ENCODE measurements at regions not wholly inside any gene's neighbourhood (a gene's known extent, or its start where the extent isn't known, plus 50 kb on each side); places are given as distances from the start of the nearest gene placed in this dataset.

DNA sequence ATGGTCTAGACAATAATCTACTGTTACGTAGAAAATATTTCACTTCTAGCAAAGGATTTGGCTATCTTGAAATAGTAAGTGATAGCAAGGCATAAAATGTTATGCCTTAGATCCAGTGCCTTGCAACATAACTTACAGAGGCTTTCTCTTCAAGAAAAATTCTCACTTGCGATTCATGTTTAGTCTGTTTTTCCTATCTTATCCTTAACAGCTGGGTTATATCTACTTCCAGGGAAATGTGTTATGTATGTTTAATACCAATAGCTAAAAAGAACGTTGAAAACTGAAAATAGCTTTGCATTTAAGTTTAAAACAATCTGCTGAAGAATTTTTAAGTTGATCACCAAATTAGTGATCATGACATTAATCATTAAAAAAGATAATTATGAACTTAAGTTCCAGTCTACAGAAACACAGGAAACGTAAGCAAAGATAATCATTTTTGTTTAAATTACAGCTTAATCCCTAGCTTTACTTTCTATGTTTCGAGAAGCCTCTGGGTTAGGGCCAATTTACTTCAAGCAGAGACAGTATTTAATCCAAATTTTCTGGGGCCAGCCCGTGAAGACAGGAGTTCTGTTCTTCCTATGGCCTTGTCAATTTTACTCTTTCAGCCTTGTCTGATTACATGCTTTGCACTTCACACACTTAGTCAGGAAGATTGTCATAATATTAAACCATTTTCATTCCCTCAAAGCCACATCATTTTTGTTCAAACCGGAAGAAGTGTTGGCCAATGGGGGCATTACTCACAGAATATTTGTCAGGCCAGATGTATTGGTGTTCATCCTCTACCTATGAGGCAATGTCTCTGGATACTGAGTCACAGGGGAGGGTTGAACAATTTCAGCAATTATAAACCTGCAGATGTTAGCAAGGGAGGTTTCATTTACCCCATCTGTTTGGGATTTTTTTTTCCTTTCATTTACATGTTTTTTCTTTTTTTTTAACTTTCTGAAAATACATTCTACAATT is 1132.9 kb upstream of the ZEB2 start:
- peak; percentile 88 for DNase-seq

DNA sequence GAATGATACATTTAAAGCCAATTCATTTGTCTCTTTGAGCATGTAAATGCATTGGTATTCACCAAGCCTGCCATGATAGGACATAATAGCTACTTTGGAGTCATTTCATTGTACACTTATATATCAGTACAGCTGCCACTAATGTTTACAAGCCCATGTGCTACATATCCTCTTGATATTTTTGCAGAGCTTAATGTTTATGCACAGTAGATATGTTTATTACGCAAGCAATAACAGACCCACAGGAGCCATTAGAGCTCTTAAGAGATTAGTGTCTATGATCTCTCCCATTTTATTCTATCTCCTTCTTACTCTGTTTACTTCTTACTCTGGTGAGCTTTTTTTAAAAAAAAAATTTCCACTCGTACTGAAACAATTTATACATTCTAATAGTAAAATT is 1132.1 kb upstream of the ZEB2 start:
- no peak for DNase-seq

GRCh38 chr2:145650226-145650625 is 1130.3 kb upstream of the ZEB2 start:
- no peak for DNase-seq

GRCh38 chr2:145649061-145649460 is 1129.1 kb upstream of the ZEB2 start:
- DNase-seq = no peak

DNA sequence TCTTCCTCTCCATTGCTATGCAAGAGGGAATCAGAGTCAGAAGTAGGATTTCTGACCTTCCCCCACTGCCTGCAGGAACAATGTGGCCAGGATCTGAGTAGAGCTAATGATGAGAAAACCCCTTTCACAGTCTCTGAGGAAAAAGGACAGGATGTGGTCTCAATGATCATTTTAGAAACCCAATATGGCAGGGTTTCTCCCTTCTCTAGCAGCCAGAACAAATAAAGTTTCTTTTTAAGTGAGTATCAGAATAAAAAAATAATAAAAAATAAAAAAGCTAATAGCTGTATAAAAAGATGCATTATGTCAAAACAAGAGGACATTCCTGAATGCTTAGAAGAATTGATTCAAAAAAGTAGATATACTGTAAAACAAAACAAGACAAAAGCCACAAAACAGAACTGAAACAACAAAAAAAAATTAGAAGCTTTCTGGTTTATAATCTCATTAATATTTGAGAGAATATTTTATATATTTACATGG is 1124.9 kb upstream of the ZEB2 start:
- peak; percentile 27 for DNase-seq

DNA sequence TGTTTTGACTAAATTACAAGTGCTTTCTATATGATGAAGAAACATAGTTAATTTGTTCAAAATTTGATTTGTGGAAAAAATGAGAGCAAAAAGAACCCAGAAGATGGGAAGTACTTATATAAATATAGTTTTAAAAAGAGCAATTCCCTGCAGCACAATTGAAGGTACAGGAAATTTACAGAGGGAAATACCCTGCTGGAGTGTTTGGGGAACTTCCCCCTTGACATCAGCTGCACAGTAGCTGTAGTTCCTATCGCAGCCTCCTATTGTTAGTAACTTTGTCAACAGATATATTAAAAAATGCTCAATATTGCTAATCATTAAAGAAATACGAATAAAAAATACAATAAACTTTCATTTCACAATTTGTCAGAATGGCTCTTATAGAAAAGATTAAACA is 1118.8 kb upstream of the ZEB2 start:
- no peak for DNase-seq

- DNase-seq = peak; percentile 9
These were observed 1115.9 kb upstream of the ZEB2 start for GRCh38 chr2:145635706-145636427.

GRCh38 chr2:145631561-145631960 is 1111.6 kb upstream of the ZEB2 start:
- DNase-seq = peak; percentile 33

GRCh38 chr2:145626301-145626700 is 1106.4 kb upstream of the ZEB2 start:
- no peak for DNase-seq

- no peak for DNase-seq
These were observed 1105.2 kb upstream of the ZEB2 start for GRCh38 chr2:145625111-145625510.

DNA sequence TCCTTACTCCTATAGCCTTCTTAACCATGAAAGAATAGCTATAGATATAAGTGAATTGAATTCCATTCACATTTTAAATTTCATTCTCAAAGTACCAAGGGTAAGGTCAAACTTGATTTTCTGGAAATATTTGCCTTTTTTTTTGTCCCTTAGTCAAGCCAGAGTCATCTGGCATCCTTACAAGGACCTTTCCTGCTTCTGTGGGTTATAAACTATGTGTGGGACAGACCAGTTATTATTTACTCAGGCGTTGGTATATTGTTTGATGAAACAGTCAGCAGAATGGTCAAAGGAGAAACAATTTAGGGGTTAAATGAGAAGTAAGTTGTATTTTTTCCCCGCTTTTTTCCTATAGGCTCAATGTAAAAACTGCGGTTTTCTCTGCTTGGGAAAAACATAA is 1103.2 kb upstream of the ZEB2 start:
- peak; percentile 79 for DNase-seq

DNA sequence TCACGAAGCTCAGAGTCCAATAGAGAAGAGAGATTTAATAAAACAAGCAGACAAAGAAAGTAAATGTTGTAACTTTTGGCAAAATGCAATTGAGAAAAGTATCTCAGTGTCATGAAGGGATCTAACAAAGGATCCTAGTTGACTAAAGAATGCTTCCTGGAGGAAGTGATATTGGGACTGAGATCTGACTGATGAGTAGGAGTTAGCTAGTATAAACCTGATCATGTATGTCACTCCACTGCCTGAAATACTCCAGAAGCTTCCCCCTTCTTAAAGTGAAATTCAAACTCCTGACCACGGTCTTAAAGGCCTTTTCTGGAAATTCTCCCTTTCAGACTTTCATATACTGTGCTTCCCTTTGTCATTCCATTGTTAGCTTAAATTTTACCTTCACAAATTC is 1102.4 kb upstream of the ZEB2 start:
- no peak for DNase-seq

GRCh38 chr2:145617906-145618305 is 1098.0 kb upstream of the ZEB2 start:
- peak; percentile 74 for DNase-seq

GRCh38 chr2:145617420-145617819 is 1097.5 kb upstream of the ZEB2 start:
- no peak for DNase-seq

DNA sequence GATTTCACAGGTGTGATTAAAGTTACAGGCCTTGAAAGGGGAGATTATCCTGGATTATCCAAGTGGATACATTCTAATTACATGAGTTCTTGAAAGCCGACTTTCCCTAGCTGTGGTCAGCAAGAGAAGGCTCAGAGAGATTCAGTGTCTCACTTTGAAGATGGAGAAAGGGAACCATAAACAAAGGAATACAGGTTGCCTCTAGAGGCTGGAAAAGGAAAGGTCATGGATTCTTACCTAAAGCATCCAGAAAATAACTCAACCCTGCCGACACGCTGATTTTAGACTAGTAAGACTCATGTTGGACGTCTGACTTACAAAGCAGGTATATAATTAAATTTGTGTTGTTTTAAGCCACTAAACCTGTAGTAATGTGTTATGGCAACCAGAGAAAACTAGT is 1095.7 kb upstream of the ZEB2 start:
- DNase-seq = no peak

GRCh38 chr2:145609951-145610350 is 1090.0 kb upstream of the ZEB2 start:
- no peak for DNase-seq

- DNase-seq = no peak
These were observed 1081.5 kb upstream of the ZEB2 start for GRCh38 chr2:145601361-145601925.

DNA sequence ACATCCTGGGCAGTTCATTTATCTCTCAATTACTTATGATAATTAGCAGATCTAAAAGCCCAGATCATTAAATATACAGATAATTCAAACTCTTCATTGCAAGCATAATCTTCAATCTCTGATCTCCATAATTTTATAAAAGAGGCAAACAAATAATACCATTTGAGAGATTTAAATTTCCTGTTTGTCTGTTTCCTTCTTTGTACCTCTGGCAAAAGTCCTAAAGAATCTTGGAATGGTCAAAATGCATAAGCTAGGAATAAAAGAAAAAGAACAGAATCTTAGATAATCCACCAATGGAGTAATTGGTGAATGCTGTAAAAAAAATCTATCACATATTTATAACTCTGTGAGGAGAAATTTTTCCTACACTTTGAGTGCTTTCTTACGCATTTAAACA is 1080.9 kb upstream of the ZEB2 start:
- DNase-seq = no peak

DNA sequence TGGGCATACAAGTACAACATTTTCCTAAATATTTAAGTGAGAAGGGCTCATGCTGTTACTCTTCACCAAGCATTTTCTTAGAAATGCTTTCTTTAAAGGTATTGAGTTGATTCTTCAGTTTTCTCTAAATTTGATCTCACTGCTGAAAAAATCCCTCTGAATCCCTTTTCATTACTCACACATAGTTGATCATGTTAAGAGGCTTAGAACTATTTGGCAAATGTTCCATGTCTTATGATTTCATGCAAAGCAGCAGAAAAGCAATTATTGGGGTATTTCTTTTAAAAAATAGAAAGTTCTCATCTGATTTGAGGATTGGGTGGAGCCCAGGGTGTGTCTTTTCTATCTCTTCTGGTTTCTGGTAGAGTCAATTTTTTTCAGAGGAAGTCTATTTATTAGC is 1079.8 kb upstream of the ZEB2 start:
- peak; percentile 73 for DNase-seq

GRCh38 chr2:145598434-145598833 is 1078.5 kb upstream of the ZEB2 start:
- DNase-seq = peak; percentile 74

DNA sequence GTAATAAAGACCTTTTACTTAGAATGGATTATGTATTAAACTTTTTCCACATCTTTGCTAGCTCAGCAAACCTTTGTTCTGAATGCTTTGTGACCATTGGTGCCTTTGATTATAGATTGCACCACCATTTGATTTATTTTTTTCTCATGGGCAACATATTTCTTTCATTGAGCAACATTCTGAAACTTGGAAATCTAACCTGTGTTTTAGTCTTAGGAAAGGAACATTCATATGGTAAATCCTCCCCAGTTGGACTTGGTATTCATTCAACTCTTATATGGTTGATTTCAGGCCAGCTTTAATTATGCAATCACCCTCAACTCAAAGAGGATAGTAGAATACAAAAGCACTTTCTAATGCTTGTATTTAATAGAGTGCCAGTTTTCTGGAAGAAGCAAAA is 1077.9 kb upstream of the ZEB2 start:
- DNase-seq = no peak

DNA sequence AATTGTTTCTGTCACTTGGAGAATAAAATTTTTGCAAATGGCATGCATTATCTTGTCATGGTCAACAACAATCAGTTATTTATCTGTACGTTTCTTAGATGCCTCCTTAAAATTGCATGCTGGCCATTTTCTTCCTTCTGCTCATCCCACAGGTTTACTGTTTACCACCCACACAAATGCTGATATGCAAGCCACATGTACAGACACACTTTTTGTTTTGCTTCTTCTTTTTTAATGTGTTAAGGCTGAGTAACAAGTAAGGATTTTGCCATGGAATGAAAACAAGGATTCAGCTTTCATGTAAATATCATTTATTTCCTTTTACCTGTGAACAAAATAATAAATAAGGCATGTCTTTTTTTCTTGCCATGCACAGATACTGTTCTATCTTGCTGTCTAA is 1077.1 kb upstream of the ZEB2 start:
- DNase-seq = no peak

- DNase-seq = no peak
These were observed 1076.5 kb upstream of the ZEB2 start for GRCh38 chr2:145596416-145596815.

- DNase-seq = peak; percentile 28
These were observed 1075.4 kb upstream of the ZEB2 start for GRCh38 chr2:145595296-145595695.

Data from fibroblast of skin of right biceps (primary cell).